ENCODE measurements at regions not wholly inside any gene's neighbourhood (a gene's known extent, or its start where the extent isn't known, plus 50 kb on each side); places are given as distances from the start of the nearest gene placed in this dataset.

- Histone ChIP-seq H3K27ac (no peak overlapping the region), H3K4me3 (no peak overlapping the region), H3K36me3 (no peaks in the 10 kb centered on the region), H3K9ac (ENCODE audit: low read depth in 2 of 2, low read length in 2 of 2) (no peak overlapping the region), H3K27me3 (no peaks in the 10 kb centered on the region), H3K9me3 (no peaks in the 10 kb centered on the region), H3K4me1 (no peaks in the 10 kb centered on the region)
- no peak for TF ChIP-seq CTCF (IDR thresholded peaks at IDR 0.05)
- intact Hi-C loops (cut with DNase I) = no loop called here
- no peak for DNase-seq
Observed at GRCh38 chr9:80839821-80840675, 849.3 kb downstream of the TLE1 start.

GRCh38 chr9:80836013-80836412 is 853.3 kb downstream of the TLE1 start:
- H3K4me3 ChIP-seq = no peak overlapping the region
- H3K27me3 ChIP-seq = no peaks in the 10 kb centered on the region
- no peaks in the 10 kb centered on the region for H3K36me3 ChIP-seq

GRCh38 chr9:80831751-80832150 is 857.6 kb downstream of the TLE1 start:
- Histone ChIP-seq H3K4me1 (no peaks in the 10 kb centered on the region), H3K36me3 (no peaks in the 10 kb centered on the region), H3K4me3 (no peak overlapping the region), H3K27ac (no peak overlapping the region), H3K9me3 (no peaks in the 10 kb centered on the region), H3K9ac (ENCODE audit: low read depth in 2 of 2, low read length in 2 of 2) (no peak overlapping the region), H3K27me3 (no peaks in the 10 kb centered on the region)
- intact Hi-C loops (cut with DNase I) = no loop called here
- no peak for TF ChIP-seq CTCF (IDR thresholded peaks at IDR 0.05)
- no peak for DNase-seq

More at GRCh38 chr9:80836013-80836412, 853.3 kb downstream of the TLE1 start:
- no peak for TF ChIP-seq CTCF (IDR thresholded peaks at IDR 0.05)
- H3K27ac ChIP-seq = no peak overlapping the region
- no peaks in the 10 kb centered on the region for H3K4me1 ChIP-seq
- intact Hi-C loops (cut with DNase I) = no loop called here
- H3K9ac ChIP-seq (ENCODE audit: low read depth in 2 of 2, low read length in 2 of 2) = no peak overlapping the region
- H3K9me3 ChIP-seq = no peaks in the 10 kb centered on the region
- DNase-seq = no peak

GRCh38 chr9:80811656-80812055 is 877.7 kb downstream of the TLE1 start:
- Histone ChIP-seq H3K4me1 (no peaks in the 10 kb centered on the region), H3K36me3 (no peaks in the 10 kb centered on the region), H3K27me3 (no peaks in the 10 kb centered on the region), H3K4me3 (no peak overlapping the region), H3K27ac (no peak overlapping the region), H3K9ac (ENCODE audit: low read depth in 2 of 2, low read length in 2 of 2) (no peak overlapping the region), H3K9me3 (no peaks in the 10 kb centered on the region)
- intact Hi-C loops (cut with DNase I) = no loop called here
- no peak for TF ChIP-seq CTCF (IDR thresholded peaks at IDR 0.05)
- no peak for DNase-seq

GRCh38 chr9:80811003-80811402 is 878.3 kb downstream of the TLE1 start:
- Histone ChIP-seq H3K27me3 (no peaks in the 10 kb centered on the region), H3K9ac (ENCODE audit: low read depth in 2 of 2, low read length in 2 of 2) (no peak overlapping the region), H3K4me3 (no peak overlapping the region), H3K9me3 (no peaks in the 10 kb centered on the region), H3K4me1 (no peaks in the 10 kb centered on the region), H3K27ac (no peak overlapping the region), H3K36me3 (no peaks in the 10 kb centered on the region)
- TF ChIP-seq CTCF (IDR thresholded peaks at IDR 0.05) = no peak
- intact Hi-C loops (cut with DNase I) = no loop called here
- DNase-seq = no peak
